Stimulated activated CD8-positive, alpha-beta memory T cell treated with anti-CD3 and anti-CD28 coated beads, Interleukin-15, amount 100 ng/mL, for 24 hours (primary cell): ENCODE measurements at regions not wholly inside any gene's neighbourhood (a gene's known extent, or its start where the extent isn't known, plus 50 kb on each side); places are given as distances from the start of the nearest gene placed in this dataset.

Experiments used
- DNase-seq: peaks from one replicate; pipeline ENCODE4 v3.0.0-alpha.2; 2020; ENCODE audit warnings: low read depth

GRCh38 chr7:26046878-26047277, 105.1 kb upstream of the NFE2L3 start:
- no peak for DNase-seq

GRCh38 chr7:26048663-26049062, 103.3 kb upstream of the NFE2L3 start:
- no peak for DNase-seq

GRCh38 chr7:26049081-26049480, 102.9 kb upstream of the NFE2L3 start:
- no peak for DNase-seq

- no peak for DNase-seq
Observed at GRCh38 chr7:26051021-26051420, 101.0 kb upstream of the NFE2L3 start.

GRCh38 chr7:26052706-26053105, 99.3 kb upstream of the NFE2L3 start:
- DNase-seq: no peak

- no peak for DNase-seq
Observed at GRCh38 chr7:26054386-26054785, 97.6 kb upstream of the NFE2L3 start.

- no peak for DNase-seq
Observed at GRCh38 chr7:26055241-26055640, 96.8 kb upstream of the NFE2L3 start.

- DNase-seq: no peak
Observed at GRCh38 chr7:26060733-26061677, 91.0 kb upstream of the NFE2L3 start.

- peak; percentile 34 for DNase-seq
Observed at GRCh38 chr7:26061678-26062603, 90.1 kb upstream of the NFE2L3 start.

- no peak for DNase-seq
Observed at GRCh38 chr7:26065652-26066051, 86.3 kb upstream of the NFE2L3 start.

- DNase-seq: no peak
Observed at GRCh38 chr7:26066736-26067135, 85.3 kb upstream of the NFE2L3 start.

- DNase-seq: no peak
Observed at GRCh38 chr7:26070290-26070689, 81.7 kb upstream of the NFE2L3 start.

- no peak for DNase-seq
Observed at GRCh38 chr7:26071622-26072456, 80.2 kb upstream of the NFE2L3 start.

- DNase-seq: no peak
Observed at GRCh38 chr7:26073041-26073440, 79.0 kb upstream of the NFE2L3 start.

GRCh38 chr7:26074919-26075318, 77.1 kb upstream of the NFE2L3 start:
- no peak for DNase-seq

- DNase-seq: no peak
Observed at GRCh38 chr7:26076691-26077090, 75.3 kb upstream of the NFE2L3 start.

- DNase-seq: peak; percentile 46
Observed at GRCh38 chr7:26078437-26079336, 73.3 kb upstream of the NFE2L3 start.

- DNase-seq: no peak
Observed at GRCh38 chr7:26081638-26082037, 70.4 kb upstream of the NFE2L3 start.

GRCh38 chr7:26083113-26083512, 68.9 kb upstream of the NFE2L3 start:
- DNase-seq: no peak

GRCh38 chr7:26084418-26084817, 67.6 kb upstream of the NFE2L3 start:
- no peak for DNase-seq

GRCh38 chr7:26085771-26086170, 66.2 kb upstream of the NFE2L3 start:
- no peak for DNase-seq
